Neural cell (in vitro differentiated cells): ENCODE measurements at regions not wholly inside any gene's neighbourhood (a gene's known extent, or its start where the extent isn't known, plus 50 kb on each side); places are given as distances from the start of the nearest gene placed in this dataset.

Source experiments
- H2AFZ ChIP-seq: fragments of 200-600, 300-800 bp; sonication (generic), shearing (Covaris generic); 2 replicates; pipeline ENCODE4 v1.6.0; 2014; ENCODE audit warnings: low read depth, mild to moderate bottlenecking, antibody characterized with exemption, low read length, moderate library complexity
- H3F3A ChIP-seq: fragments of 200-600 bp; shearing (Covaris generic); 2 replicates; pipeline ENCODE4 v1.6.1; 2016; ENCODE audit warnings: mild to moderate bottlenecking, moderate library complexity, mixed read lengths, antibody characterized with exemption, low read length; ENCODE audit not compliant: insufficient read depth, poor library complexity, severe bottlenecking
- H3K27ac ChIP-seq: fragments of 200-600, 300-800 bp; sonication (generic), shearing (Covaris generic); 2 replicates; pipeline ENCODE4 v1.5.1; 2014; ENCODE audit warnings: mild to moderate bottlenecking, low read length, moderate library complexity
- H3K27me3 ChIP-seq: fragments of 300-800, 200-600 bp; sonication (generic), shearing (Covaris generic); 2 replicates; pipeline ENCODE4 v1.6.0; 2014; ENCODE audit warnings: mild to moderate bottlenecking, low read depth, low read length, moderate library complexity; ENCODE audit not compliant: insufficient read depth
- H3K36me3 ChIP-seq: fragments of 300-800, 200-600 bp; sonication (generic), shearing (Covaris generic); 2 replicates; pipeline ENCODE4 v1.5.1; 2014; ENCODE audit warnings: mild to moderate bottlenecking, antibody characterized with exemption, low read length, moderate library complexity; ENCODE audit not compliant: insufficient read depth
- H3K4me2 ChIP-seq: fragments of 300-800, 200-600 bp; sonication (generic), shearing (Covaris generic); 2 replicates; pipeline ENCODE4 v1.6.0; 2014; ENCODE audit warnings: mild to moderate bottlenecking, low read length
- H3K4me3 ChIP-seq: fragments of 300-800, 200-600 bp; sonication (generic), shearing (Covaris generic); 2 replicates; pipeline ENCODE4 v1.5.1; 2014; ENCODE audit warnings: mild to moderate bottlenecking, low read length, moderate library complexity
- H3K79me2 ChIP-seq: fragments of 200-600 bp; shearing (Covaris generic); replicated peaks from 2 replicates; pipeline ENCODE4 v1.6.0; 2014; ENCODE audit warnings: mild to moderate bottlenecking, low read length, moderate library complexity; ENCODE audit not compliant: insufficient read depth
- H3K9ac ChIP-seq: fragments of 300-800, 200-600 bp; sonication (generic), shearing (Covaris generic); 2 replicates; pipeline ENCODE4 v1.6.1; 2016; ENCODE audit warnings: mild to moderate bottlenecking, low read length, mixed read lengths
- H3K9me2 ChIP-seq: fragments of 200-600 bp; shearing (Covaris generic); 2 replicates; pipeline ENCODE4 v1.6.1; 2016; ENCODE audit warnings: mild to moderate bottlenecking, low read length, mixed read lengths; ENCODE audit not compliant: insufficient read depth
- H3K9me3 ChIP-seq: fragments of 200-600, 300-800 bp; sonication (generic), shearing (Covaris generic); 2 replicates; pipeline ENCODE4 v1.6.1; 2016; ENCODE audit warnings: mild to moderate bottlenecking, mixed run types, low read length, moderate library complexity, mixed read lengths
- H4K20me1 ChIP-seq: fragments of 200-600 bp; shearing (Covaris generic); 2 replicates; pipeline ENCODE4 v1.6.1; 2016; ENCODE audit warnings: mild to moderate bottlenecking, mixed run types; ENCODE audit not compliant: insufficient read depth
- EP300 ChIP-seq: fragments of 450-650 bp; conservative IDR thresholded peaks from 2 replicates; pipeline ENCODE4 v1.6.1; 2014; ENCODE audit warnings: antibody characterized with exemption, mild to moderate bottlenecking, moderate library complexity; ENCODE audit not compliant: poor library complexity, severe bottlenecking
- EZH2 ChIP-seq: fragments of 200-600, 300-800 bp; shearing (Covaris generic), sonication (generic); IDR thresholded peaks from 2 replicates; pipeline ENCODE4 v1.6.1; 2014; ENCODE audit warnings: antibody characterized with exemption, low read length, borderline replicate concordance, mild to moderate bottlenecking; ENCODE audit not compliant: insufficient read depth, poor library complexity, severe bottlenecking
- MXI1 ChIP-seq: fragments of 450-650 bp; conservative IDR thresholded peaks from 2 replicates; pipeline ENCODE4 v1.6.1; 2014; ENCODE audit warnings: antibody characterized with exemption, mild to moderate bottlenecking; ENCODE audit not compliant: poor library complexity, severe bottlenecking
- POLR2AphosphoS5 ChIP-seq: IDR thresholded peaks from 2 replicates; pipeline ENCODE4 v1.6.1; 2012
- RAD21 ChIP-seq: fragments of 450-650 bp; conservative IDR thresholded peaks from 2 replicates; pipeline ENCODE4 v1.6.1; 2014; ENCODE audit warnings: antibody characterized with exemption, mild to moderate bottlenecking, moderate library complexity
- SMC3 ChIP-seq: fragments of 450-650 bp; conservative IDR thresholded peaks from 2 replicates; pipeline ENCODE4 v1.6.1; 2014; ENCODE audit warnings: antibody characterized with exemption, mild to moderate bottlenecking, moderate library complexity; ENCODE audit not compliant: poor library complexity
- TAF1 ChIP-seq: IDR thresholded peaks from 2 replicates; pipeline ENCODE4 v1.6.1; 2012; ENCODE audit warnings: low read depth
- TF ChIP-seq, protein P1 (sequence below): IDR thresholded peaks from 2 replicates; pipeline ENCODE4 v1.6.1; 2012; ENCODE audit warnings: borderline replicate concordance
- TF ChIP-seq, protein P2 (sequence below): fragments of 450-650 bp; IDR thresholded peaks from 2 replicates; pipeline ENCODE4 v1.5.1; 2014; ENCODE audit warnings: antibody characterized with exemption, mild to moderate bottlenecking, moderate library complexity; ENCODE audit not compliant: poor library complexity, severe bottlenecking

DNA sequence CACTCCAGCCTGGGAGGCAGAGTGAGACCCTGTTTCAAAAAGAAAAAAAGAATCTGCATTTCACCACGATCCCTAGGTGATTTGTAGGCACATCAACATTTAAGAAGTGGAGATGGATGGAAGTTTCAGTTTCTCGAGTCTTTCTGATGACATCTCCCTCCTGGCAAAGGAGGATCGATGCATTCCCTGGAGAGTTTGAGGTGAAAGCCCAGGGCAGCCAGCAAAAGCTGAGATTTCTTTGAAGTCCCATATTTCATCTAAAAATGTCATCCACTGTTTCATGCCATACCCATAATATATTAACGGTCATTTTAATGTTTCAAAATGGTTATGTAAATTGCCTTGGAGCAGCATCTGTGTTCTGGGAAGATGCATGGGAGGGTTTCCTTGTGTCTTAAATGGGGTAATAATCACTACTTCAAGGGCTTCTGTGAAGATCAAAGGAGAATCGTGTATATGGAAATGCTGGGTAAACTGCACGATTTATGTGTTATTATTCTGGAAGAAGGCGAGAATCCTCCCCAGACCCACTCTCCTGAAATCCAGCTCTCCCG is 63.4 kb downstream of the KATNIP start:
- Histone ChIP-seq H3K9me3 (no peaks in the 10 kb centered on the region), H3K79me2 (no peaks in the 10 kb centered on the region), H3K27ac (no peak overlapping the region), H4K20me1 (no peaks in the 10 kb centered on the region), H3K9ac (no peak overlapping the region), H3K4me3 (no peak overlapping the region), H3F3A (no peaks in the 10 kb centered on the region), H2AFZ (no peak overlapping the region), H3K36me3 (no peaks in the 10 kb centered on the region), H3K27me3 (no peaks in the 10 kb centered on the region), H3K9me2 (no peaks in the 10 kb centered on the region), H3K4me2 (no peak overlapping the region)
- TF ChIP-seq MXI1 (no peak), POLR2AphosphoS5 (no peak), RAD21 (no peak), TAF1 (no peak), EZH2 (no peak), EP300 (no peak), SMC3 (no peak)
- TF ChIP-seq, protein P1, sequence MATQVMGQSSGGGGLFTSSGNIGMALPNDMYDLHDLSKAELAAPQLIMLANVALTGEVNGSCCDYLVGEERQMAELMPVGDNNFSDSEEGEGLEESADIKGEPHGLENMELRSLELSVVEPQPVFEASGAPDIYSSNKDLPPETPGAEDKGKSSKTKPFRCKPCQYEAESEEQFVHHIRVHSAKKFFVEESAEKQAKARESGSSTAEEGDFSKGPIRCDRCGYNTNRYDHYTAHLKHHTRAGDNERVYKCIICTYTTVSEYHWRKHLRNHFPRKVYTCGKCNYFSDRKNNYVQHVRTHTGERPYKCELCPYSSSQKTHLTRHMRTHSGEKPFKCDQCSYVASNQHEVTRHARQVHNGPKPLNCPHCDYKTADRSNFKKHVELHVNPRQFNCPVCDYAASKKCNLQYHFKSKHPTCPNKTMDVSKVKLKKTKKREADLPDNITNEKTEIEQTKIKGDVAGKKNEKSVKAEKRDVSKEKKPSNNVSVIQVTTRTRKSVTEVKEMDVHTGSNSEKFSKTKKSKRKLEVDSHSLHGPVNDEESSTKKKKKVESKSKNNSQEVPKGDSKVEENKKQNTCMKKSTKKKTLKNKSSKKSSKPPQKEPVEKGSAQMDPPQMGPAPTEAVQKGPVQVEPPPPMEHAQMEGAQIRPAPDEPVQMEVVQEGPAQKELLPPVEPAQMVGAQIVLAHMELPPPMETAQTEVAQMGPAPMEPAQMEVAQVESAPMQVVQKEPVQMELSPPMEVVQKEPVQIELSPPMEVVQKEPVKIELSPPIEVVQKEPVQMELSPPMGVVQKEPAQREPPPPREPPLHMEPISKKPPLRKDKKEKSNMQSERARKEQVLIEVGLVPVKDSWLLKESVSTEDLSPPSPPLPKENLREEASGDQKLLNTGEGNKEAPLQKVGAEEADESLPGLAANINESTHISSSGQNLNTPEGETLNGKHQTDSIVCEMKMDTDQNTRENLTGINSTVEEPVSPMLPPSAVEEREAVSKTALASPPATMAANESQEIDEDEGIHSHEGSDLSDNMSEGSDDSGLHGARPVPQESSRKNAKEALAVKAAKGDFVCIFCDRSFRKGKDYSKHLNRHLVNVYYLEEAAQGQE, result no peak
- TF ChIP-seq, protein P2, sequence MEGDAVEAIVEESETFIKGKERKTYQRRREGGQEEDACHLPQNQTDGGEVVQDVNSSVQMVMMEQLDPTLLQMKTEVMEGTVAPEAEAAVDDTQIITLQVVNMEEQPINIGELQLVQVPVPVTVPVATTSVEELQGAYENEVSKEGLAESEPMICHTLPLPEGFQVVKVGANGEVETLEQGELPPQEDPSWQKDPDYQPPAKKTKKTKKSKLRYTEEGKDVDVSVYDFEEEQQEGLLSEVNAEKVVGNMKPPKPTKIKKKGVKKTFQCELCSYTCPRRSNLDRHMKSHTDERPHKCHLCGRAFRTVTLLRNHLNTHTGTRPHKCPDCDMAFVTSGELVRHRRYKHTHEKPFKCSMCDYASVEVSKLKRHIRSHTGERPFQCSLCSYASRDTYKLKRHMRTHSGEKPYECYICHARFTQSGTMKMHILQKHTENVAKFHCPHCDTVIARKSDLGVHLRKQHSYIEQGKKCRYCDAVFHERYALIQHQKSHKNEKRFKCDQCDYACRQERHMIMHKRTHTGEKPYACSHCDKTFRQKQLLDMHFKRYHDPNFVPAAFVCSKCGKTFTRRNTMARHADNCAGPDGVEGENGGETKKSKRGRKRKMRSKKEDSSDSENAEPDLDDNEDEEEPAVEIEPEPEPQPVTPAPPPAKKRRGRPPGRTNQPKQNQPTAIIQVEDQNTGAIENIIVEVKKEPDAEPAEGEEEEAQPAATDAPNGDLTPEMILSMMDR, result no peak

DNA sequence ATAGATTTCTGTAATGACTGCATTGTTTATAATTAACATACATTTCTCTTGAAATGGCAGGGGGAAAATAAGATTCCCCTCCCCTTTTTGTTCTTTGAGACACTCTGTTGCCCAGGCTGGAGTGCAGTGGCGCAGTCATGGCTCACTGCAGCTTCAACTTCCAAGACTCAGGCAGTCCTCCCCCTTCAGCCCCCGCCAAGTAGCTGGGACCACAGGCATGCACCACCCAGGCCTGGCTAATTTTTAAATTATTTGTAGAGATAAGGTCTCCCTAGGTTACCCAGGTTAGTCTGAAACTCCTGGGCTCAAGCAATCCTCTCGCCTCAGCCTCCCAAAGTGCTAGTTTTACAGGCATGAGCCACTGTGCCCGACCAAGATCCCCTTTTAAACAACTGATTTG is 67.7 kb downstream of the KATNIP start:
- no peak overlapping the region for H3K4me2 ChIP-seq
- no peak overlapping the region for H2AFZ ChIP-seq
- H3K9me2 ChIP-seq, result no peaks in the 10 kb centered on the region
- no peaks in the 10 kb centered on the region for H3F3A ChIP-seq
- no peaks in the 10 kb centered on the region for H4K20me1 ChIP-seq
- no peaks in the 10 kb centered on the region for H3K9me3 ChIP-seq
- no peak overlapping the region for H3K9ac ChIP-seq
- TF ChIP-seq POLR2AphosphoS5 (no peak), RAD21 (no peak), EZH2 (no peak), EP300 (no peak), MXI1 (no peak), SMC3 (no peak), TAF1 (no peak)
- TF ChIP-seq, protein P1, result no peak
- no peaks in the 10 kb centered on the region for H3K36me3 ChIP-seq
- H3K27me3 ChIP-seq, result no peaks in the 10 kb centered on the region
- no peak overlapping the region for H3K27ac ChIP-seq
- H3K4me3 ChIP-seq, result no peak overlapping the region
- no peaks in the 10 kb centered on the region for H3K79me2 ChIP-seq
